ENCODE measurements at regions not wholly inside any gene's neighbourhood (a gene's known extent, or its start where the extent isn't known, plus 50 kb on each side); places are given as distances from the start of the nearest gene placed in this dataset.

DNA sequence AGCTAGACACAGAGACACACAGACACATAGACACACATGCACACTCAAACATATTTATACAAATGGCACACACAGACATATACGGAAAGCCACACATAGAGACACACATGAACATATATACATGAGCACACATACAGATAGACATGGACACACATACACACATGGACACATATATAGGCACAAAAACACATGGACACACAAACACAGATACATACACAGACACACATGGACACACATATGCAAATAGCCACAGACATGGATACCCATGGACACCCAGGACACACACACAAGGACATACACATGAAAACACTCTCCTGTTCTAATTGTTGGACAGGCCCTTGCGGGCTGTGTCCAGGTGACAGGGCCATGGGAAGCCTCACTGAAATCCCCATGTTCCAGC is 160.1 kb downstream of the IRS1 start:
- TF ChIP-seq, protein P1, sequence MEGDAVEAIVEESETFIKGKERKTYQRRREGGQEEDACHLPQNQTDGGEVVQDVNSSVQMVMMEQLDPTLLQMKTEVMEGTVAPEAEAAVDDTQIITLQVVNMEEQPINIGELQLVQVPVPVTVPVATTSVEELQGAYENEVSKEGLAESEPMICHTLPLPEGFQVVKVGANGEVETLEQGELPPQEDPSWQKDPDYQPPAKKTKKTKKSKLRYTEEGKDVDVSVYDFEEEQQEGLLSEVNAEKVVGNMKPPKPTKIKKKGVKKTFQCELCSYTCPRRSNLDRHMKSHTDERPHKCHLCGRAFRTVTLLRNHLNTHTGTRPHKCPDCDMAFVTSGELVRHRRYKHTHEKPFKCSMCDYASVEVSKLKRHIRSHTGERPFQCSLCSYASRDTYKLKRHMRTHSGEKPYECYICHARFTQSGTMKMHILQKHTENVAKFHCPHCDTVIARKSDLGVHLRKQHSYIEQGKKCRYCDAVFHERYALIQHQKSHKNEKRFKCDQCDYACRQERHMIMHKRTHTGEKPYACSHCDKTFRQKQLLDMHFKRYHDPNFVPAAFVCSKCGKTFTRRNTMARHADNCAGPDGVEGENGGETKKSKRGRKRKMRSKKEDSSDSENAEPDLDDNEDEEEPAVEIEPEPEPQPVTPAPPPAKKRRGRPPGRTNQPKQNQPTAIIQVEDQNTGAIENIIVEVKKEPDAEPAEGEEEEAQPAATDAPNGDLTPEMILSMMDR (conservative IDR thresholded peaks at IDR 0.05 in 1 of 2, IDR thresholded peaks at IDR 0.05 in 1 of 2; ENCODE audit: low read depth in 1 of 2, low read length in 2 of 2), result no peak
- TF ChIP-seq EZH2 (IDR thresholded peaks at IDR 0.05; ENCODE audit: low read length, missing control alignments), result no peak
